NT2/D1 (cell line): ENCODE measurements at regions not wholly inside any gene's neighbourhood (a gene's known extent, or its start where the extent isn't known, plus 50 kb on each side); places are given as distances from the start of the nearest gene placed in this dataset.

Experiments
- YY1 ChIP-seq: IDR thresholded peaks from 2 replicates; pipeline ENCODE4 v1.6.1; 2011; ENCODE audit not compliant: insufficient read length, insufficient read depth
- ZNF274 ChIP-seq: IDR thresholded peaks from 2 replicates; pipeline ENCODE4 v1.6.1; 2011; ENCODE audit warnings: mild to moderate bottlenecking, low read depth, low read length

- TF ChIP-seq YY1, result no peak
- no peak for TF ChIP-seq ZNF274
Observed at GRCh38 chr3:166522017-166522416, 684.8 kb upstream of the BCHE start.
